ENCODE measurements at regions not wholly inside any gene's neighbourhood (a gene's known extent, or its start where the extent isn't known, plus 50 kb on each side); places are given as distances from the start of the nearest gene placed in this dataset.
"Not testable (repeated sequence)": the region's sequence is repeated elsewhere in the genome, so short reads cannot be mapped to it uniquely, and the experiment has no call there.

DNA sequence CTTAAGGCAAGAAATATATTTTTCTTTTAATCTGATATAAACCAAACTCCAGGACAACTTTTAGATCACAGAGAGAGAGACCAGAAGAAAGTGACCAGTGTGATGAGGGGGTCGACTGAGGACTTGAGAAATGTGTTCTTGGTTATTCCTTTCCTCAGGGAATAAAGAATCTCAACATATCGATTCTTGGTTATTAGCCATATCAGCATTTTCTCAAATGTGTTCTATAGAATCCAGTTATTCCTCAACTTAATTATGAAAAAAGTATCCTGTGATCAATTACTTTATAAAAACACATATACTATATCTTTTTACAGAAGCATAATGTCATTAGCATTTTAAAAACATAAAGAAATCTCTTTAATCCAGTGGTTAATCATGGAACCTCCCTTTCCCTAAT, 222.1 kb upstream of the FAM3C start:
- DNase-seq: no peak

DNA sequence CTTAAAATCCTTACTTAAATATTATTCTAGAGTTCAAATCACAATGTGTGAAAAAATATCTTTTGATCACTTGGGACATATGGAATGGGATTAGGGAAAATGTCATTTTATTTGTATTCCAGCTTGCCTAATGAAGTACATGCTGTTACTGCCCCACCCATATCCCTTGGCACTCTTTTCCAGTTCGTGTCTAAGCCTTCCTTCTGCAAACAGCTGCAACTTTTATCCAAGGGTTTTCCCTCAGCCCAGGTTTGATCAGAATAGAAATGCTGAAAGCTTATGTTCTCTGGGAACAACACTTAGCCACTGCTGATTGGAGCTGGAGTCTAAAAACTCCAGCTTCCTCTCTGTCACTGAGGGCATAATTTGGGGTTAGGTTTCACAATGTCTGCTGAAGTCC, 214.1 kb upstream of the FAM3C start:
- no peak for DNase-seq

DNA sequence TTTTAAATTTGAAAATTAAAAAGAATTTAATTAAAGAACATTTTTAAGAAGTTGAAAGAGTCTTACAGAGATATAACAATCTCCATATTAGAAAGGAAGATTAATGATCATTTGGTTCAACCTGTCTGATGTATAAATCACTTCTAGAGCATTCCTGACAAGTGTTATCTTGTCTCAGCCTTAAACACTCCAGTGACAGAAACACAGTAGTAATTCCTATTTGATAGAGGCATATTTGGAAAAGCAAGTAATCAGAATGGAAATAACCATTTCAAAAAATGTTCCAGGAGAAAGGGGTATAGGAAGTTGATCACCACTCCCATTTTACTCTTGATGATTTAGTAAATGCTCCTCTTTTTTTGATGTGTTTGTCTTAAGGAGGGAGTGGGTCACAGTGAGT, 213.1 kb upstream of the FAM3C start:
- DNase-seq: no peak

DNA sequence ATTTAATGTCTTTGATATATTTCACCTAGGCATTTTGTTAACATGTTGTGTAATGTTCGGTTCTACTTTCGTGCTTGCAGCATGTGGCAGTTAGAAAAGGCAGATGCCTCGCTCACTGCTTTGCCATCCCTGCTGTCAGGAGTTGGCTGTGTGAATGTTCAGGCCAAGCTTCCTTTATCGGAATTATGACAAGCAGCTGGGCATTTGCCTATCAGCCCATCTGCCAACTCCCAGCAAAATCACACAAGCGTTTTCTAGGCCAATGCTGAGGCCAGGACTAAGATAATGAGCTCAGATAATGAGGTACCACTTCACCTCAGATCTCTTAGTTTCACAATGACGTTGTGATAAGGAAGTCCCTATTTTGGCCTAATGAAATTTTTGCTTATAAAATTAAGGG, 212.7 kb upstream of the FAM3C start:
- no peak for DNase-seq

DNA sequence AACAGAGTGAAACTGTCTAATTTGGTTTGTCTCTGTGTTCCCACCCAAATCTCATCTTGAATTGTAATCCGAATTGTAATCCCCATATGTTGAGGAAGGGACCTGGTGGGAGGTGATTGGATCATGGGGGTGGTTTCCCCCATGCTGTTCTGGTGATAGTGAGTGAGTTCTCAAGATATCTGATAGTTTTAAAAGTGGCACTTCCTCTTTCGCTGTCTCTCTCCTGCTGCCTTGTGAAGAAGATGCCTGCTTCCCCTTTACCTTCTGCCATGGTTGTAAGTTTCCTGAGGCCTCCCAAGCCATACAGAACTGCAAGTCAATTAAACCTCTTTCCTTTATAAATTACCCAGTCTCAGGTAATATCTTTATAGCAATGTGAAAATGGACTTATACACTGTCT, 212.1 kb upstream of the FAM3C start:
- not testable (repeated sequence) for DNase-seq

DNA sequence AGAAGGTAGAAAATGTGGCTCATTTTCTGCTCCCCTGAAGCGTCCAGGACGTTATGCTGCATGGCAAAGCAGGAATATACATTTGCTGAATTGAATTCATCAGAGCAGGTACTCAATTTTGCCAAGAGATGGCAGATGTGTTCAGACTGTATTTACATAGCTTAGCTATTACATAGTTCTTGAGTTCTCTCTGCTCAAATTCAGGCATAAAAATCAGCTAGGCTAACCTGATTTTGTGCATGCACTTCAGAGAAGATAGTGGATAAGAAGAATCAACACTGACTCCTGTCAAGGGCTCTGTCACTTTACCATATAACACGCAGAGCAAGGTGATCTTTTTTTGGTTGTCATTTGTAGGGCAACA, 209.2 kb upstream of the FAM3C start:
- DNase-seq: no peak

DNA sequence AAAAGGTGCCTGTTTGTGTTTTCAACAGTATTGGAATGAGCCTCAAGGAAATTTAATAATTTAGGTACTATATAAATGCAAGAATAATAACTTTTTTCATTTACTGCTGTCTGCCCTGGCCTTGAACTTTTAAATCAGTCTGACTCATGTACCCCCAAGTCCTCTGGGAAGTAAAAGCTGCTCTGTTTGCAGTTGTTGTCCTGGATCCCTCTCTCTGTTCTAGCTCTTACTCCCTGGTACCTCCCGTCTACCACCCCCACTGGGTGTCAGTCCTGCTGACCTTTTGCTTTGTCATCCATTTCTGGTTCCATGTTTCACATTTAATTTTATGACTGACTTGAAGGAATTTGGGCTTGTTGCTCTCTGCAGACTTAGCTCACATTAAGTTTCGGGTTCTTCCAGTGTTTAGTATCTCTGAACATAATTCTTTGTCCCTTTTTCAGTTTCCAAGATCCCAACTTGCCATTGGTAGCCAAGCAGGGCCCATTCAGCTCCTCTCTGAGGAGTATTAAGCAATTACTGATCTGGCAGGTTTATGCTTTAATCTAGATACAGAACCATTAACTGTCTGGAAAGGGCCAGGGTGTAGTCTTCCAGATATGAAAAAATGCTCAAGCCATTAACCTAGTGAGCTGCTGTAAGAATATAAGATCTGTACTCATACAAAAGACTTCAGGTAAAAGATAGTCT, 208.7 kb upstream of the FAM3C start:
- no peak for DNase-seq

DNA sequence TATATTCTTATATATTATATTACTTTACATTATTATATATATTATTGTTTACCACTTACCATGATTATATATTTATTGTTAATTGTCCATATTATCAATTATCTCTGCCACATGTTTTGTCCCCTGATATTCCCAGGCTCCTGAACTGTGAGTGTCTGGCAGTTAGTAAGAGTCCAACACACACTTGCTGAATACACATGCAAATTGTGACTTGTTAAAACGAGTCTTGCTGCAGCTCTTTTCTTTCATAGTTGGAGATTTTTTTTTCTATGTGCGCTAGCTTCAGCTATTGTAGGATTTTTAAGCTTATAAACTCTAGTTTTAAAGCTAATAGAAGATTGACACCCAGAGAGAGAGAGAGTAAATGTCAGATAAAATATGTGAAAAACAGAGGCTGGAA, 207.8 kb upstream of the FAM3C start:
- no peak for DNase-seq

DNA sequence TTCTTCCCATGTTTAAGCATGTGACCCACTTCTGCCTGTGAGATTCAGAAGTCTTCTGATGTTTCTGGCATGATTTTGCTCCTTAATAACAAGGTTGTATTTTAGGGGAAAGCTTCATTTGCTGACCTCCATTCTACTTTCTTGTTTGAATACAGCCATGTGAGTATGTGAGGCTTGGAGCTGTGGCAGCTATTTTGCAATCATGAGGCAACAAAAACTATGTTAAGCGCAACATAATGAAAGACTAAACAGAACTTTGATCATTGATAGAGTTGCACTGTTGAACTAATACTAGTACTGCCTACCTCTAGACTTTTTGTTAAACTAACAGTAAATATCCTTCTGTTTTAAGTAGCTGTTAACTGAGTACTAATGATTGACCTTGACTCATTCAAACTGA, 203.8 kb upstream of the FAM3C start:
- no peak for DNase-seq

DNA sequence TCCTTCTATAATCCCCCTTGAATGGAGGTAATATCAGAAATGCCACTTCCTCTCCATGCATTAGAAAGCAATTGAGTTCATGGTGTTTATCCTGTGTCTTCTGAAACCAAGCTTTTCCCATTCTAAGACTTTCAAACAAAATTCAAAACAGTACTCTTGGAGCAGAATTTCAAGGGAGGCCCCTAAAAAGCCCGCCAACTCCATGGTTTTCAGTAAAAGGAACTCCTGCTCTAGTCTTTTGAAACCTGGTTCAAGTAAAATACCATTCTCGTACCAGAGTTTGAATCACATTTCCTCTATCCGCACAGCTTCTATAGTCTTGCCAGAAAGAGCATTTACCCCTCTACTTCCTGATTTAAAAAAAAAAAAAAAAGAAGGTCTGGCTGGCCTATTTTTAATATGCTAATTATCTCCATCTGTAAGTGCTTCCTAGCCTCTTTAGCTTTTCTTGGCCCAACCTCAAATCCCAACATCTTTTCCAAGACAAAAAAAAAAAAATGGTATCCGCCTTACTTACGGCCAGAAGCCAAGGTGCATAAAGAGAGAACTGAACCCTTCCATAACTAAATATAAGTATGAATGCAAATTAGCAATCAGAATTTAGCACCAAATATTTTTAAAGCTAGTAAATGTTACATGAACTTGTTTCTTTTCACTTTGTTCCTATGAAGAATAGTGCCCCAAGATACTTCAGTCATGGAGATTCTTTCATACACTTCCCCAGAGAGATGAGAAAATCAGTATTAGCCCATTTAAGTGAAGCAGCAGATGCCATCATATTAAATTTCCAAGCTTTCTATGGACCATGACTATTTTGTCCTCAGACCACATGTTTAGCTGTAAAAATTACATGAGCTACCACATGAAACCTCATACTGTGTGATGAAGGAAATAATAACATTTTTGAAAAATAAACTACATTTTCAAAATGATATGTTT, 199.9 kb upstream of the FAM3C start:
- no peak for DNase-seq

DNA sequence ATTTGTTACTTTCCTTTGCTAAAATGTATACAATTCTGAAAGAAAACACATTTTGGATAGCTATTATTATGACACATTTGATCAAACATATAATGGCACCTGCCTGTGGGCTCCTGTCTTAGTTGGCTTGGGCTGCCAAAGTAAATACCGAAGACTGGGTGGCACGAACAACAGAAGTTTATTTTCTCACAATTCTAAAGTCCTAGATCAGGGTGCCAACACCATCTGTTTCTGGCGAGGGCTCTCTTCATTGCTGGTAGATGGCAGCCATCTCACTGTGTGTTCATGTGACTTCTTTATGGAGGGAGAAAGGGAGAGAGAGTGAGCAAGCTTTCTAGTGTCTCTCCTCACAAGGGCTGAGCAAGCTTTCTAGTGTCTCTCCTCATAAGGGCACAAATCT, 195.8 kb upstream of the FAM3C start:
- DNase-seq: no peak

DNA sequence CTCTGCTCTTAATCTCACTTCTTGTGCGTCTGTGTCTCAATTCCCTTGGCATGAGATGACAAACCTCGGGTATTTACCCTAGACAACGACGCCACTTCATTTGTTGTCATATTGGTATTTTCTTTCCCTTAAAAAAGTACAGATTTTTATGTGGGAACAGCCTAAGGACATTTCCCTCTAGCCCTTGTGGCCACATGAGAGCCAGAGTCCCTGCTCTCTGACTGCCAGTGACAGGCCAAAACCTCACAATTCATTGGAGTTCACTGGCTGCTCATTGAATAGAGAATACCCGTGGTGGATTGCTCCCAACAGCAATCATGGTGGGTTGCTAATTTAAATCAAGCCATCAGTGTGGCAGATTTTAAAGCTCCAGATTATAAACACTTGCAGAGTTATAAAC, 191.3 kb upstream of the FAM3C start:
- no peak for DNase-seq

DNA sequence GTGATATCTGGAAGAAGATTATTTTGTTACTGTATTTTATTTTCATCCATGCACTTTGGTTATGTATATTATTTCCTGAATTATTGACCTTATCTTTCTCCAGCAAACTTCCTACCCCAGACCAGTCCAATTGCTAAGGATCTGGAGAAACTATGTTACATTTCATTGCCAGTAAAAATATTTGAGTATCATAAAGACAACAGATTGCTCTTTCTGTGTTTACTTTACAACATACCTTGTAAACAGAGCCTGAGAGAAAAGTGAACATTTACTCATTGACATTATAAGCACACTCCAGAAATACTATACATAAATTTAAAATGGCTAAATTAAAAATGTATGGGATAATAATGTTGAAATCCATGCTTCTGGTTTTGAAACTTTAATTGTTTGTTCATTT, 186.2 kb upstream of the FAM3C start:
- DNase-seq: no peak

DNA sequence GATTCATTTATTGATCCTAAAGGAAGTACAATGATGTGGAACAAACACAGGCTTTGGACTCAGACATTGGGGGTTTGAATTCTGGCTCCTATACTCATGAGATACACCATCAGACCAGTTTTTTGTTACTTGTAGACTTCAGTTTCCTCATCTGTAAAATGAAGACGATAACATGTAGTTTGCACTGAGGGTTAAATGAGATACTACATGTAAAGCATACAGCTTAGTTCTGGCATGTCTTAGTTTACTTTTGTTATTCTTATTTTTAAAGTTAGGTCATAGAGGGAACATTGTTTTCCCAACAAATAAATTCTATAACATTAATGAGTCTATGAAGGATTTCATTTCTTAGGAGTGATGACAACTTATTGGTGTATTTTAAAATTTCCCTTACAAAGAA, 183.5 kb upstream of the FAM3C start:
- no peak for DNase-seq

DNA sequence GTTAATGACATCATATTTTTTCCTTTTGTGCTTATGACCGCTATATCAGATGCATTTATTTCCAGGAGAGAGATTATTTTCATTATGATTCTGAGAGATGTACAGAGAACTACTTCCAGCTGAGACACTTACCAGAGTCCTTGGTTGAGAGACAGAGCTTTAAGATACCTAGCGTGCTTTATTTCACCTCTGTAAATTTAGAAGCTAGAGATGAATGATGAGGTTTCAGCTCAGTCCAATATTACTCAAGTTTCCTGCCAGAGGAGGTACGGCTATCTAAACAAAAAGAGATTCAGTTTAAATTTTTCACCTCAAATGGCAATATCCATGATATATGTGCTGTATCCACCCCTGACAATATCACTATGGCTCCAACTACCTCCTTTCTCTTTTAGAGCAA, 182.6 kb upstream of the FAM3C start:
- no peak for DNase-seq

DNA sequence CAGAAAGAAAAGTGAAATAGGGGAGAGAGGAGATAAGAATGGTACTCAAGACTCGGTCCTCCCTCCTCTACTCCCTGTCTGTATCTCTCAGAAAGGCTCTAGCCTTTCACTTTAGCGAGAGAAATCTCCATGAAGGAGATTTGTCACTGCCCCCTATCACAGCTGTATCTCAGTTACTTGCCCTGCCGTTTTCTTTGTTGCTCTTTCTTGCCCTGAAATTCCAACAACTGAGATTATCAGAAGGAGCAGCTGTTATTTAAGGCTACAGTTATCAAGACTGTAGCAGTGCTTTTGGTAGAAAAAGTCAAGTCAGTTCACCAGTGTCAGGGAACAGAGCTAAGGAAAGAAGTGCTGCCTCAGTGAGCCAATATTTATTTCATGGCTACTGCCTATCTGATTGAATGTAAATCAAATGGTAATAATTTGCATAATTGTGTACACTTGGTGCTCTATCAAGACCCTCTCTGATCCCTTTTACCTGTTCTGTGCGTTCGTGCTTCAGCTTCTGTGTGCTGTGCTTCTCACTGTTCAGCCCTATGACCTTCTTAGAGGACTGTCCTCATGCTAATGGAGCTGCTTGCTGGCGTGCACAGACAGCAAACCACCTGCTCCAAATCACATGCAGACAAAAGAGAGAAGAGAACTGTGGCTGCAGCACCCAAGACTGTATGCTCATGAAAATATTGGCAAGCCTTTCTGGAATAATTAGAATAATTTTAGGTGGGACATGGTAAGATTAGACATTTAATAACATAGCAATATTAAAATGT, 180.2 kb upstream of the FAM3C start:
- DNase-seq: no peak

DNA sequence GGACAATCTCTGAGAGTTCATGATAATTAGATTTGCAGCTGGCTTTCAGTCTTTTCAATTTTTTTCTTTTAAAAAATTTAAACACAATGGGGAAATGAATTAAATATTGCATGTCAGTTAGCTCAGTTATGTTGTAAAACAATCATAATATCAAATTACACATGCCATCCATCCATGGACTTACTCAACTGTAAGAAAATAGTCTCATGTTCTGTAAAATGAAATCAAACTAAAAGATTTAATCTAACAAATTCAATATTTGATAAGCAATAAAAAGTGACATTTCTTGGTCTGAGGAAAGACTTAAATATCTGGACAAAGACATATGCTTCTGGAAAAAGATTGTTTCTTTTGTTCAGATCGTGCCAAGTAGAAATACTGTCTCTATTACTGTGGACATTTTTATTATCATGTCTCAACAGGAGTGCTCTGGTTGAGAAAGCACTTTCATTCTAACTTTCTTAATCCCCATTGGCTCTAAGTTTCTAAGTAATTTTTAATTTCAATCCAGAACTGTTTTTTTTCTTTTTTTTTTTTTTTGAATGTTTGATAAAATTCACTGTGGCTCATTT, 179.2 kb upstream of the FAM3C start:
- DNase-seq: no peak

DNA sequence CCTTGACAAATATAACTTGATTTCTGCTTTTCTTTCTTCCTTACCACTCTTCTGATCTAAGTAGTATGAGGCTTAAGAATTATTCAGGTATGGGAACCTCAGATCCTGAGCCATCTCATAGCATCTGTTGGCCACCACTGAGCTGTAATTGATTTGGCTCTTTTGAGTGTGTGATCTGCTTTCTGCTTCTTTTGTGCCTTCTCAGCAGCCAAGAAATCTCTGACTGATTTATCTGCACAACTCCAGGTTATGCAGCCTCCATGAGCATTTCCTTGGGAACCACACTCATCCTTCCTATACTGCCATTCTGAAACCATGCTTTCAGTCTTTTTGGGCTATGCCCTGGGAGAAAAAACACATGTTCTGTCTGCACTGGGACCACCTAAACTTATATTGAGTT, 178.0 kb upstream of the FAM3C start:
- DNase-seq: no peak

DNA sequence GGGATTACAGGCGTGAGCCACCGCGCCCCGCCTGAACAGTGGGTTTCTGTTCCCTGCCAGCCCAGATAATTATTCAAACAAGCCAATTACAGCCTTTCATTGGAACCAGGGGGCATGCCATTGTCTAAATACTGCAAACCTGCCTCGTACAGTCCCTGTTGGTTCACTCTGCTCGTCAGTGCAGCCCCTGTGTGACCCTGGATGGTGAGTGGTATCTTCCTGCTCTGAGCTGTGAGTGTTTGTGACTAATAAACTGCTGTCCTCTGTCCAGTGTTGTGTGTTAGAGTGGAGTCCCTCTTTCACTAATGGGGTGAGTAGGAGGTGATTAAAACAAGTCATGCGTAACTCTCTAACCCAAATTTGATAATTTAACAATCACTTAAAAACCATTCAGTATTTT, 176.5 kb upstream of the FAM3C start:
- DNase-seq: no peak

DNA sequence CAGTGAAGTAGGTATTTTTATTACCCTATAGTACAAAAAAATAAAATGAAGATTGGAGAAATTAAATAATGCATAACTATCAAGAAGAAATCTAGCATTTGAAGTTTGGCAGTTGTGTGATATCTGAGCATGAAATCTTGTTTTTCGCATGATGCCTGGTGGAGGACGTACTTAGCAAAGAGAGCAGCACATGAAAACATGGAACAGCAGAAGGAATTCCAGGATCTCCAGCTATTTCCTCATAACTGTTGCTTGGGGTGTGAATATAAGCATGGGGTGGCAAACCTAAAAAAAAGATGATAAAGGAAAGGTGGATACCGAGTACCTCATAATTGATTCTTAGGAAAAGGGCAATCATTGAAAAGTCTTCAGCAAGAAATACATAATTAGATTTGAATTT, 174.3 kb upstream of the FAM3C start:
- no peak for DNase-seq

DNA sequence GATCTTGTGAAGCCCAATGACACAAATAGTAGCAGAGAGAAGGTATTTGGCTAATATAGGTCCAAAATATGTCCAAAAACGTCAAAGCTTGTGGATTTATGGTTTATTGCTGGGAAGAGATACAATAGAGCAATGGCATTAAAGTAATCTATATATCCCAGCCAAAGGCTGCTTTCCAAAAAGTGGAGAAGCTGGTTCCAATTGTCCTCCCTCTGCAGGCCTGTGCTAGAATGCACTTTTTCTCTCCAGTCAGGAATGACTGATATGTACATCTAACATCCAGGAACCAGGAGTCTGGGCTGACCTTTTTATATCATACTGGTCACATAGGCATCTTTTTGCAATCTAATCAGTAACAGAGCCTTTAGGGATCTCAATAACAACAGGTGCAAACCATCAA, 167.1 kb upstream of the FAM3C start:
- DNase-seq: no peak

DNA sequence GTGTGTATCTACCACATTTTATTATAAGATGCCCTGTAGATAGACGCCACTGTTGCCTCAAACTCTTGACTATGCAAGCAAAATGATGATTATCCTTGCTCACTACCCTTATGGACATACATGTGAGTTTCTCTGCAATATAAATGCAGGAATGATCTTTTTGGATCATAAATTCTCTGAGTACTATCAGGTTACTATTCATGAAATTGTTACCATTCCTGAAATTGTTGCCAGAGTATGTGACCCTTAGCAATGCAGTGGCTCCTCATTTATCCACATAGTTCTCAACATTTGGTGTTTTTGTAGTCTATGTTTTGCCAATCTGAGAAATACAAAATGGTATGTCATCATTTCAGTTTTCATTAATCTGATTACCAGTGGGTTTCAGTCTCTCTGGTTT, 166.2 kb upstream of the FAM3C start:
- DNase-seq: no peak

DNA sequence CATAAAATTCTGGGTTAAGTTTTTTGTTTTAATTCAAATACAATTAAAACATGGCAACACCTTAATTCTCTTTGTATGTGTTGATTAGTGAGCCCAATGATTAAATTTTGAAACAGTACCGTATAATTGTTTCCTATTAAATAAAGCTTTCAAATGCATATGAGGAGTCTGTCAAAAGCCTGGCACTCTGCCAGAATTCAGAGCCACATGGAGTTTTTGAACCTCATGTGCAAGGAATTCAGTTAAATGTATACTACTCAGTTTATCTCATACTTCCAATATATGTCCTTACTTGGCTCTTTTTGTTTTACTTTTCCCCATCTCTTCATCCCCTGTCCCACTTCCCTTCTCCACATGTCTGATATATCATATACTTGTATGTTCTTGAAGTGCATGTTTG, 165.6 kb upstream of the FAM3C start:
- no peak for DNase-seq

Data from GOT3 (cell line).